RWPE1 (cell line): ENCODE measurements at regions not wholly inside any gene's neighbourhood (a gene's known extent, or its start where the extent isn't known, plus 50 kb on each side); places are given as distances from the start of the nearest gene placed in this dataset.

Source experiments
- CTCF ChIA-PET: fragments of 350-600 bp; sonication (Branson Sonifier 250); formaldehyde crosslinking; extraction: SDS; loops from one replicate; lab custom pipeline; 2021; lab: Yijun Ruan, JAX
- POLR2A ChIA-PET: fragments of 400-600 bp; formaldehyde crosslinking; extraction: SDS; loops from one replicate; lab custom pipeline; 2020; ENCODE audit warnings: antibody characterized with exemption; ENCODE audit not compliant: low non-redundant PET; lab: Yijun Ruan, JAX
- DNase-seq: peaks from one replicate; pipeline ENCODE4 v3.0.0; 2012; ENCODE audit warnings: low spot score
- H3K27ac ChIP-seq: fragments of 450-650 bp; 2 replicates; pipeline ENCODE4 v1.5.1; 2017
- CTCF ChIP-seq: fragments of 450-650 bp; conservative IDR thresholded peaks from 2 replicates; pipeline ENCODE4 v1.5.1; 2017; ENCODE audit warnings: low read depth, mild to moderate bottlenecking

GRCh38 chr9:18017136-18017535 lies 438.3 kb downstream of the SH3GL2 start:
- 0 out of 2 replicates have a peak, but pooled peaks have one; percentile 8 for TF ChIP-seq CTCF
- POLR2A ChIA-PET: no interaction called here
- CTCF ChIA-PET: interaction anchor here (0.6 to 0.7 kb wide), 2 partner anchors 683 to 1469 kb away, joined by 3 read pairs; no protein-coding TSS in a partner anchor
- no peak for DNase-seq
- no peak overlapping the region for H3K27ac ChIP-seq

DNA sequence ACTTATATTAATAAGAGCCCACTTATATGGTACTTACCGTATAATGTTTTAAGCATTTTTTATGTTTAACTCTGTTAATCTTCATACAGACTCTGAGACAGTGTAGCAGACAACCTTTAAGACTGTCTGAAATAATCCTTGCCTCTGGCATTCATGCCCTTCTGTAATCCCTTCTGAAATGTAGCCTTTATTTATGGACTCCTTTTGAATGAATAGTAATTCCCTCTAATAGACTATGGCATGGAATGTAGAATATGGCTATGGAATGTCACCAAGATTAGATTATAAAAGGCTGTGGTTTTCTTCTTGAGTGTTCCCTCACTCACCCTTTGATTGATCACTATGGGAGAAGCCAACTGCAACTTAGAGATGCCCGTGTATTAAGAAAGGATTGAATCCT lies 439.4 kb downstream of the SH3GL2 start:
- TF ChIP-seq CTCF: no peak
- no peak overlapping the region for H3K27ac ChIP-seq
- no peak for DNase-seq
- ChIA-PET POLR2A (no interaction called here), CTCF (no interaction called here)

GRCh38 chr9:18018661-18019060 lies 439.8 kb downstream of the SH3GL2 start:
- POLR2A ChIA-PET: no interaction called here
- CTCF ChIA-PET: no interaction called here
- H3K27ac ChIP-seq: no peak overlapping the region
- TF ChIP-seq CTCF: no peak
- no peak for DNase-seq

DNA sequence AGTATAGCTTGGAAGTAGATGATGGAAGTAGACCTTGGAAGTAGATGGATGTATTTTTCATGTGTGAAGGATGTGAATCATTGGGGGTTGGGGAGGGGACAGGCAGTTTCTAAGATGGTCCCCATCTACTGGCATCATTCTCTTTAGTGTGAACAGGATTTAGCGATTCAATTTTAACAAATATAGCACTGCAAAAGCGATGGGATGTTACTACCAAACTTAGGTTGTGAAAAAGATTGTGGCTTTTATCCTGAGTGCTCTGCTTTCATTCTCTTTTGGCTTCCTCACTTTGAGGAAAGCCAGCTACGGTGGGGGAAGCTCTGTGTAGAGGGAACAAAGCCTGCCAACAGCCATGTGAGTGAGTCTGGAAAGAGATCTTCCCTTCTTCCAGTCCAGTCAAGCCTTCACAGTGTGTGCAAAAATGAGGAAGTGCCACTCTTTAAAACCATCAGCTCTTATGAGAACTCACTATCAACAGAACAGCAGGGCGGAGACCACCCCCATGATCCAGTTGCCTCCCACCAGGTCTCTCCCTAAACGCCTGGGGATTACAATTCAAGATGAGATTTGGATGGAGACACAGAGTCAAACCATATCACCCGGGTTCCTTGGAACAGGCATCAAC lies 441.4 kb downstream of the SH3GL2 start:
- H3K27ac ChIP-seq: no peak overlapping the region
- CTCF ChIA-PET: interaction anchor here (0.7 kb wide), 1 partner anchor 12 kb away, joined by 3 read pairs; no protein-coding TSS in a partner anchor
- no peak for TF ChIP-seq CTCF
- DNase-seq: no peak
- POLR2A ChIA-PET: no interaction called here

- DNase-seq: no peak
- POLR2A ChIA-PET: no interaction called here
- CTCF ChIA-PET: interaction anchor here (0.6 kb wide), 1 partner anchor 8 kb away, joined by 3 read pairs; no protein-coding TSS in a partner anchor
Measured at GRCh38 chr9:18022642-18023041, 443.8 kb downstream of the SH3GL2 start.

DNA sequence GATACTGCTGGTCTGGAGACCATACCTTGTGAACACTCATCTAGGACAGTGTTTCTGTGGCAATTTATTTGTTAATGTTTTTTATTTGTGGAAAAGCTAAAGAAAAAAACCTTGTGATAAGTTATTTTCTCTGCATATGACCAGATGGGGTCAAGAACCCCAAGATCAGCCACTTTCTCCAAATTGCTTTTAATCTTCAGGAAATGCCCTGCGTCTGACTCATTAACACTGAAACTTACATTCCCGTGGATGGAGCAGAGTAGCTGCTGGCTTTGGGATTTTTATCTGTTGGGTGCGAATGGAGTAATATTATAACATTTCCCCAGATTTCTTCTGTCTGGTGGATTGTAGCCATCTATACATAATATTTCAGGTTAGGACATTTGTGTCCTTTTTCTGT lies 444.5 kb downstream of the SH3GL2 start:
- no peak for DNase-seq
- ChIA-PET CTCF (no interaction called here), POLR2A (no interaction called here)
- H3K27ac ChIP-seq: no peak overlapping the region
- no peak for TF ChIP-seq CTCF

More at GRCh38 chr9:18022642-18023041, 443.8 kb downstream of the SH3GL2 start:
- no peak for TF ChIP-seq CTCF
- no peak overlapping the region for H3K27ac ChIP-seq
